GM21381 (cell line): ENCODE measurements at regions not wholly inside any gene's neighbourhood (a gene's known extent, or its start where the extent isn't known, plus 50 kb on each side); places are given as distances from the start of the nearest gene placed in this dataset.
"Not testable (repeated sequence)": the region's sequence is repeated elsewhere in the genome, so short reads cannot be mapped to it uniquely, and the experiment has no call there.

Source experiments
- ATAC-seq: cut with Tn5 transposase; IDR thresholded peaks from one replicate; pipeline ENCODE4 v1.9.1; 2021; ENCODE audit warnings: mild to moderate bottlenecking, moderate library complexity; ENCODE audit not compliant: unreplicated experiment

GRCh38 chr1:65020774-65021173, 54.4 kb upstream of the JAK1 start:
- ATAC-seq, result no peak

- no peak for ATAC-seq
Observed at GRCh38 chr1:65021795-65022194, 55.4 kb upstream of the JAK1 start.

- no peak for ATAC-seq
Observed at GRCh38 chr1:65022216-65022615, 55.9 kb upstream of the JAK1 start.

GRCh38 chr1:65025794-65026193, 59.4 kb upstream of the JAK1 start:
- no peak for ATAC-seq

- ATAC-seq, result no peak
Observed at GRCh38 chr1:65026235-65026634, 59.9 kb upstream of the JAK1 start.

GRCh38 chr1:65027666-65028358, 61.5 kb upstream of the JAK1 start:
- no peak for ATAC-seq

GRCh38 chr1:65029434-65029833, 63.1 kb upstream of the JAK1 start:
- ATAC-seq, result not testable (repeated sequence)

- ATAC-seq, result not testable (repeated sequence)
Observed at GRCh38 chr1:65034879-65035278, 68.5 kb upstream of the JAK1 start.

GRCh38 chr1:65036570-65037051, 70.3 kb upstream of the JAK1 start:
- ATAC-seq, result no peak

GRCh38 chr1:65039066-65039465, 72.7 kb upstream of the JAK1 start:
- ATAC-seq, result no peak

- ATAC-seq, result no peak
Observed at GRCh38 chr1:65039508-65039907, 73.2 kb upstream of the JAK1 start.

- no peak for ATAC-seq
Observed at GRCh38 chr1:65042467-65042866, 76.1 kb upstream of the JAK1 start.

GRCh38 chr1:65044411-65044810, 78.1 kb upstream of the JAK1 start:
- no peak for ATAC-seq

- no peak for ATAC-seq
Observed at GRCh38 chr1:65045022-65045817, 78.9 kb upstream of the JAK1 start.

GRCh38 chr1:65048335-65048734, 82.0 kb upstream of the JAK1 start:
- no peak for ATAC-seq

- ATAC-seq, result no peak
Observed at GRCh38 chr1:65049941-65050713, 83.8 kb upstream of the JAK1 start.

GRCh38 chr1:65050735-65051134, 84.4 kb upstream of the JAK1 start:
- ATAC-seq, result no peak

GRCh38 chr1:65054481-65054880, 88.1 kb upstream of the JAK1 start:
- no peak for ATAC-seq

GRCh38 chr1:65055747-65056146, 89.4 kb upstream of the JAK1 start:
- ATAC-seq, result no peak

- no peak for ATAC-seq
Observed at GRCh38 chr1:65056234-65056633, 89.9 kb upstream of the JAK1 start.

GRCh38 chr1:65056866-65057265, 90.5 kb upstream of the JAK1 start:
- no peak for ATAC-seq
